Type B pancreatic cell (in vitro differentiated cells): ENCODE measurements at regions not wholly inside any gene's neighbourhood (a gene's known extent, or its start where the extent isn't known, plus 50 kb on each side); places are given as distances from the start of the nearest gene placed in this dataset.

Source experiments
- DNase-seq: peaks from one replicate; pipeline ENCODE4 v3.0.0; 2021; ENCODE audit warnings: mixed read lengths; ENCODE audit not compliant: unreplicated experiment; ENCODE audit errors: extremely low spot score
- H3K27ac Mint-ChIP-seq: 2 replicates; pipeline ENCODE4 v1.8.0; 2021; ENCODE audit warnings: mild to moderate bottlenecking, mixed read lengths
- H3K27me3 Mint-ChIP-seq: 2 replicates; pipeline ENCODE4 v1.8.0; 2021; ENCODE audit warnings: mixed read lengths
- H3K36me3 Mint-ChIP-seq: 2 replicates; pipeline ENCODE4 v1.8.0; 2021; ENCODE audit warnings: mixed read lengths
- H3K4me1 Mint-ChIP-seq: one replicate; pipeline ENCODE4 v1.8.0; 2021; ENCODE audit warnings: mixed read lengths; ENCODE audit not compliant: unreplicated experiment
- H3K4me3 Mint-ChIP-seq: 2 replicates; pipeline ENCODE4 v1.8.0; 2021; ENCODE audit warnings: mild to moderate bottlenecking, mixed read lengths
- H3K9me3 Mint-ChIP-seq: 2 replicates; pipeline ENCODE4 v1.8.0; 2021; ENCODE audit warnings: mixed read lengths
- TF ChIP-seq, protein P1 (sequence below): fragments of 200-600 bp; sonication (generic); conservative IDR thresholded peaks from 2 replicates; pipeline ENCODE4 v1.5.0; 2021; ENCODE audit warnings: antibody characterized with exemption, mild to moderate bottlenecking

GRCh38 chr7:12957487-12957886 is 270.1 kb downstream of the ARL4A start:
- no peaks in the 10 kb centered on the region for H3K36me3 Mint-ChIP-seq
- no peak overlapping the region for H3K27ac Mint-ChIP-seq
- TF ChIP-seq, protein P1, sequence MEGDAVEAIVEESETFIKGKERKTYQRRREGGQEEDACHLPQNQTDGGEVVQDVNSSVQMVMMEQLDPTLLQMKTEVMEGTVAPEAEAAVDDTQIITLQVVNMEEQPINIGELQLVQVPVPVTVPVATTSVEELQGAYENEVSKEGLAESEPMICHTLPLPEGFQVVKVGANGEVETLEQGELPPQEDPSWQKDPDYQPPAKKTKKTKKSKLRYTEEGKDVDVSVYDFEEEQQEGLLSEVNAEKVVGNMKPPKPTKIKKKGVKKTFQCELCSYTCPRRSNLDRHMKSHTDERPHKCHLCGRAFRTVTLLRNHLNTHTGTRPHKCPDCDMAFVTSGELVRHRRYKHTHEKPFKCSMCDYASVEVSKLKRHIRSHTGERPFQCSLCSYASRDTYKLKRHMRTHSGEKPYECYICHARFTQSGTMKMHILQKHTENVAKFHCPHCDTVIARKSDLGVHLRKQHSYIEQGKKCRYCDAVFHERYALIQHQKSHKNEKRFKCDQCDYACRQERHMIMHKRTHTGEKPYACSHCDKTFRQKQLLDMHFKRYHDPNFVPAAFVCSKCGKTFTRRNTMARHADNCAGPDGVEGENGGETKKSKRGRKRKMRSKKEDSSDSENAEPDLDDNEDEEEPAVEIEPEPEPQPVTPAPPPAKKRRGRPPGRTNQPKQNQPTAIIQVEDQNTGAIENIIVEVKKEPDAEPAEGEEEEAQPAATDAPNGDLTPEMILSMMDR = no peak
- no peak for DNase-seq
- H3K9me3 Mint-ChIP-seq = no peaks in the 10 kb centered on the region
- H3K4me3 Mint-ChIP-seq = no peak overlapping the region
- H3K4me1 Mint-ChIP-seq = peaks cover 10% of the 10 kb centered on the region
- H3K27me3 Mint-ChIP-seq = no peaks in the 10 kb centered on the region

DNA sequence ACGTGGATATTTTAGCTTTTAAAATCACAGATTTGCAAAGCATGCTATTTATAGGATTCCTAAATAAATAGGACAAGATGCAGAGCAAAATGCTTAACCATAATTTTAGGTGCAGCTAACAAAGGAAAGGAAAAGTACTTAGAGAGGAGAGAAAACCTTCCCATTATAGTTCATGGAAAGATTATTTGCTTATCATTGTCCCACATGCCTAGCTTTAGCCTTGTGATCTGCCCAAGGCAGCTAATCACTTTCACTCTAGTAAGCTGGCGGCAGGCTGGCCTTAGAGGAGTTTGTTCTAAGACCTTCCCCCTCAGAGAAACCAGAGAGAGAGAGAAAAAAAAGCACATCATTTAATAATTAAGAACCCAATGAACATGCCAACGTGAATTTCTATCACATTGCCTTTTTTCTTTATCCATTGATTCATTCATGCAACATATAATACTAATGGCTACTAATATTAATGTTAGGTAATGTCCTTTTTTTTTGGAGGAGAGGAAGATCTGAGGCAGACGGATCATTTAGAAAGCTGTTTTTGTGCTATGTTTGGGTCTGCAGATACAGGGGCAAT is 274.6 kb downstream of the ARL4A start:
- H3K4me3 Mint-ChIP-seq = no peak overlapping the region
- no peak overlapping the region for H3K27ac Mint-ChIP-seq
- no peaks in the 10 kb centered on the region for H3K9me3 Mint-ChIP-seq
- H3K4me1 Mint-ChIP-seq = peaks cover 15% of the 10 kb centered on the region
- H3K27me3 Mint-ChIP-seq = no peaks in the 10 kb centered on the region
- DNase-seq = no peak
- H3K36me3 Mint-ChIP-seq = no peaks in the 10 kb centered on the region
- TF ChIP-seq, protein P1 = no peak

- H3K4me1 Mint-ChIP-seq = peaks cover 12% of the 10 kb centered on the region
- no peak overlapping the region for H3K27ac Mint-ChIP-seq
- no peaks in the 10 kb centered on the region for H3K36me3 Mint-ChIP-seq
- no peak overlapping the region for H3K4me3 Mint-ChIP-seq
- H3K27me3 Mint-ChIP-seq = no peaks in the 10 kb centered on the region
- no peak for DNase-seq
- no peaks in the 10 kb centered on the region for H3K9me3 Mint-ChIP-seq
- TF ChIP-seq, protein P1 = no peak
Measured at GRCh38 chr7:12963435-12963834, 276.0 kb downstream of the ARL4A start.

- H3K4me1 Mint-ChIP-seq = peaks cover 12% of the 10 kb centered on the region
- H3K27ac Mint-ChIP-seq = no peak overlapping the region
- no peaks in the 10 kb centered on the region for H3K9me3 Mint-ChIP-seq
- no peak for DNase-seq
- no peaks in the 10 kb centered on the region for H3K27me3 Mint-ChIP-seq
- no peaks in the 10 kb centered on the region for H3K36me3 Mint-ChIP-seq
- H3K4me3 Mint-ChIP-seq = no peak overlapping the region
- TF ChIP-seq, protein P1 = no peak
Measured at GRCh38 chr7:12964836-12965235, 277.4 kb downstream of the ARL4A start.

GRCh38 chr7:12965767-12966166 is 278.3 kb downstream of the ARL4A start:
- no peak for DNase-seq
- Mint-ChIP-seq H3K27me3 (no peaks in the 10 kb centered on the region), H3K27ac (no peak overlapping the region), H3K9me3 (no peaks in the 10 kb centered on the region), H3K36me3 (no peaks in the 10 kb centered on the region), H3K4me3 (no peak overlapping the region), H3K4me1 (peaks cover 12% of the 10 kb centered on the region)
- TF ChIP-seq, protein P1 = no peak

DNA sequence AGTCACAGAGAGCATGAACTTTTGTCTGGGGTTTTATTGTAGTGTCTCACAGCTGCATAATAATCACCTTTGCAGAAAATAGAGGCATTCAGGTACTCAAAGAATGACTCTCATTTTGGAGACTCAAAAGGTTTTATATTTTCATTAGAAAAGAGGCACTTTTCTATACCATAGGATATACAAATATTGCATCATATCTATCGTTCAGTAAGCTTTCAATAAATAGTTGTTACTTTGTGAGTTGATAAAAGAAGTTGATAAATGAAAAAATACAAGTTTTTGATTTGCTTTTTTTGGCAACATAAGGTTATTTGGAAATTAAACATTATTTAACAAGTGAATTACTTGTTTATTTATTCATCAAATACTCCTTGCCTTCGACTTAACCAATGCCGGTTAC is 279.9 kb downstream of the ARL4A start:
- no peaks in the 10 kb centered on the region for H3K27me3 Mint-ChIP-seq
- H3K9me3 Mint-ChIP-seq = no peaks in the 10 kb centered on the region
- no peak overlapping the region for H3K27ac Mint-ChIP-seq
- DNase-seq = no peak
- H3K4me1 Mint-ChIP-seq = peaks cover 5% of the 10 kb centered on the region
- TF ChIP-seq, protein P1 = no peak
- no peaks in the 10 kb centered on the region for H3K36me3 Mint-ChIP-seq
- no peak overlapping the region for H3K4me3 Mint-ChIP-seq
